ENCODE measurements at regions not wholly inside any gene's neighbourhood (a gene's known extent, or its start where the extent isn't known, plus 50 kb on each side); places are given as distances from the start of the nearest gene placed in this dataset.

- TF ChIP-seq POLR2AphosphoS5 (IDR thresholded peaks at IDR 0.05; ENCODE audit: low read length) (no peak), ZZZ3 (IDR thresholded peaks at IDR 0.05; ENCODE audit: control insufficient read depth, insufficient read length, low read depth) (no peak), TAF1 (IDR thresholded peaks at IDR 0.05; ENCODE audit: borderline replicate concordance, low read depth, low read length) (no peak), JUNB (IDR thresholded peaks at IDR 0.05) (no peak)
Observed at GRCh38 chr3:86653661-86654205, 337.2 kb downstream of the VGLL3 start.
